ENCODE measurements at regions not wholly inside any gene's neighbourhood (a gene's known extent, or its start where the extent isn't known, plus 50 kb on each side); places are given as distances from the start of the nearest gene placed in this dataset. TPM values are rescaled to one million over a fixed set of nuclear protein-coding genes. Genes with fewer than 3 reads are reported as not detected.

GRCh38 chr3:105315815-105316214 is 50.9 kb upstream of the ALCAM start:
- Histone ChIP-seq H3K4me3 (ENCODE audit: low read depth, low read length) (no peak overlapping the region), H3K27me3 (ENCODE audit: control insufficient read depth, insufficient read depth, low read length) (no peaks in the 10 kb centered on the region), H3K36me3 (ENCODE audit: control insufficient read depth, insufficient read depth, low read length) (no peaks in the 10 kb centered on the region)
- DNase-seq (ENCODE audit: low read depth), result no peak
- CTCF ChIA-PET, result interaction anchor here (0.8 kb wide), 1 partner anchor 11 kb away, joined by 3 read pairs; no protein-coding TSS in a partner anchor
- POLR2A ChIA-PET, result no interaction called here
- no peak for TF ChIP-seq CTCF (IDR thresholded peaks at IDR 0.05; ENCODE audit: insufficient read depth, low read depth, low read length)

GRCh38 chr3:105316331-105316730 is 50.4 kb upstream of the ALCAM start:
- Histone ChIP-seq H3K36me3 (ENCODE audit: control insufficient read depth, insufficient read depth, low read length) (no peaks in the 10 kb centered on the region), H3K4me3 (ENCODE audit: low read depth, low read length) (no peak overlapping the region), H3K27me3 (ENCODE audit: control insufficient read depth, insufficient read depth, low read length) (no peaks in the 10 kb centered on the region)
- POLR2A ChIA-PET, result no interaction called here
- no peak for TF ChIP-seq CTCF (IDR thresholded peaks at IDR 0.05; ENCODE audit: insufficient read depth, low read depth, low read length)
- CTCF ChIA-PET, result no interaction called here
- DNase-seq (ENCODE audit: low read depth), result no peak

Small RNA genes lying in the stretch of these regions (small RNA-seq; reads per million reads assigned to genes)
- not detected for gene MIR548AB (ENCODE audit: insufficient read length, low read depth, low replicate concordance)
- not detected for gene NDUFA4P2 (ENCODE audit: insufficient read length, low read depth, low replicate concordance)
- not detected for gene RNU1-43P (ENCODE audit: insufficient read length, low read depth, low replicate concordance)
- gene RNU6-461P (ENCODE audit: insufficient read length, low read depth, low replicate concordance), result not detected
- not detected for gene TUBBP11 (ENCODE audit: insufficient read length, low read depth, low replicate concordance)

Measured in BJ (cell line).